ENCODE measurements at regions not wholly inside any gene's neighbourhood (a gene's known extent, or its start where the extent isn't known, plus 50 kb on each side); places are given as distances from the start of the nearest gene placed in this dataset.

DNA sequence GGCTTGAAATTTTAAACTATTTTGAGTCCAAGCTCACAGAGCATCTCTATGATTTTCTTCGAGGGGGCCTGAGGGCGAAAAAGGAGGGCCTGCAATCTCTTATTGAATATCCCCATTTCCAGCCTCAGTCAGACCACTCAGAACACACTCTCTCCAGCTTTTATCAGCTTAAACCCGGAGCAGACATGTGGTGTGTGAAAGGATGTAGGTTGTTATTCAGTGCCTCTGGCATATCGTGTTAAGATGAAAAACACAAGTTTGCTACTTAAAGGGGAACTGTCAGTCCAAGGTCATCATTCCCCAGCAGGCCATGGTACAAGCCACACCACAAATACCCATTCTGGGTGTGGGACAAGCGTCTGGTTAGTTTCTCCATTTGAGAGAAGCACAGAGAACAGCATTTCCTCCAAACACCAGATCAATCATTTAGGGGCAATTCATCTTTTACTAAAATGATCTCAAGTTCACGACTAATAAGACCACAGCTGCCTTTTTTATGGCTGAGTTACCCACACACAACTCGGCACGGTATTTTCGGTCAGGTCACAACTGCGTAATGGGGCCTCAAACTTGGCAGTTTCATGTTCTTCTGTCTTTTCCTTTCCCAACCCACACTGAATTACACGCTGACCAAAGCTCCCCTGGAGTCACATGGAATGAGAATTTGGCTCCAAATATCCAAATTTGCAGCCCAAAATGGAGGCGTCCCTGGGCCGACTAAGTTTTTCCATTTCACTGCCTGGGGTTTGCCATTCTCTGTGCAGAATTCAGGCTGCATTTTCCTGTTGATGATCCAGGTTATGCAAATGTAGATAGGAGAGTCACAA is 188.4 kb downstream of the SEM1 start:
- Histone ChIP-seq H3K4me1 (ENCODE audit: control insufficient read depth in 2 of 3, insufficient read depth in 2 of 3, low read depth in 1 of 3, low read length in 3 of 3) (no peaks in the 10 kb centered on the region), H3K27me3 (ENCODE audit: control insufficient read depth, insufficient read depth, low read length) (no peaks in the 10 kb centered on the region), H3K9me3 (ENCODE audit: control insufficient read depth in 2 of 3, insufficient read depth in 1 of 3, low read length in 3 of 3) (no peaks in the 10 kb centered on the region), H3K9ac (ENCODE audit: low read length in 3 of 3) (no peak overlapping the region), H3K4me3 (ENCODE audit: low read length in 3 of 3) (no peak overlapping the region), H3K27ac (ENCODE audit: low read depth in 2 of 2, low read length in 2 of 2) (no peak overlapping the region), H3K36me3 (ENCODE audit: control insufficient read depth in 2 of 3, insufficient read depth in 3 of 3, low read length in 3 of 3) (no peaks in the 10 kb centered on the region)
- TF ChIP-seq, protein P1, sequence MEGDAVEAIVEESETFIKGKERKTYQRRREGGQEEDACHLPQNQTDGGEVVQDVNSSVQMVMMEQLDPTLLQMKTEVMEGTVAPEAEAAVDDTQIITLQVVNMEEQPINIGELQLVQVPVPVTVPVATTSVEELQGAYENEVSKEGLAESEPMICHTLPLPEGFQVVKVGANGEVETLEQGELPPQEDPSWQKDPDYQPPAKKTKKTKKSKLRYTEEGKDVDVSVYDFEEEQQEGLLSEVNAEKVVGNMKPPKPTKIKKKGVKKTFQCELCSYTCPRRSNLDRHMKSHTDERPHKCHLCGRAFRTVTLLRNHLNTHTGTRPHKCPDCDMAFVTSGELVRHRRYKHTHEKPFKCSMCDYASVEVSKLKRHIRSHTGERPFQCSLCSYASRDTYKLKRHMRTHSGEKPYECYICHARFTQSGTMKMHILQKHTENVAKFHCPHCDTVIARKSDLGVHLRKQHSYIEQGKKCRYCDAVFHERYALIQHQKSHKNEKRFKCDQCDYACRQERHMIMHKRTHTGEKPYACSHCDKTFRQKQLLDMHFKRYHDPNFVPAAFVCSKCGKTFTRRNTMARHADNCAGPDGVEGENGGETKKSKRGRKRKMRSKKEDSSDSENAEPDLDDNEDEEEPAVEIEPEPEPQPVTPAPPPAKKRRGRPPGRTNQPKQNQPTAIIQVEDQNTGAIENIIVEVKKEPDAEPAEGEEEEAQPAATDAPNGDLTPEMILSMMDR (IDR thresholded peaks at IDR 0.05; ENCODE audit: borderline replicate concordance, extremely low read depth, insufficient read depth) = no peak
- DNase-seq (no peak), FAIRE-seq (no peak)
- intact Hi-C loops (cut with DNase I) = no loop called here

DNA sequence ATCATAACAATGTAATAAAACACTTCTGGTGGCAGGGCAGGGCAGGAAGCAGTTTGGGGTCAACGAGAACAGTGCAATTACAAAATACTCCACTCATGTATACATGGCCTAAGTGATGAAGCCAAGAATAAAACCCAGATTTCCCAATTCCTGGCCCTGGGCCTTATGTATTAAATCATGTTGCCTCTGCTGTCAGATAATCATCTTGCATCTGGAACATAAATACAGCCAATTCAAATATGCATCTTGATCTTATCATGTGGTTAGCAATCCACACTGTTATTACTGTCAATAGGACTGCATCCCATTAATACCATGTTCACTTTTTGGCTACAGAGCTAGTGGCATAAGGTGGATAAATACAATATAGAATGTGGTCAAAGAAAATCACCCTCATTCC is 186.5 kb upstream of the SLC25A13 start:
- Histone ChIP-seq H3K36me3 (ENCODE audit: control insufficient read depth in 2 of 3, insufficient read depth in 3 of 3, low read length in 3 of 3) (no peaks in the 10 kb centered on the region), H3K27ac (ENCODE audit: low read depth in 2 of 2, low read length in 2 of 2) (no peak overlapping the region), H3K4me1 (ENCODE audit: control insufficient read depth in 2 of 3, insufficient read depth in 2 of 3, low read depth in 1 of 3, low read length in 3 of 3) (no peaks in the 10 kb centered on the region), H3K9me3 (ENCODE audit: control insufficient read depth in 2 of 3, insufficient read depth in 1 of 3, low read length in 3 of 3) (no peaks in the 10 kb centered on the region), H3K4me3 (ENCODE audit: low read length in 3 of 3) (no peak overlapping the region), H3K9ac (ENCODE audit: low read length in 3 of 3) (no peak overlapping the region), H3K27me3 (ENCODE audit: control insufficient read depth, insufficient read depth, low read length) (no peaks in the 10 kb centered on the region)
- FAIRE-seq (no peak), DNase-seq (no peak)
- intact Hi-C loops (cut with DNase I) = no loop called here
- TF ChIP-seq, protein P1 (IDR thresholded peaks at IDR 0.05; ENCODE audit: borderline replicate concordance, extremely low read depth, insufficient read depth) = no peak

DNA sequence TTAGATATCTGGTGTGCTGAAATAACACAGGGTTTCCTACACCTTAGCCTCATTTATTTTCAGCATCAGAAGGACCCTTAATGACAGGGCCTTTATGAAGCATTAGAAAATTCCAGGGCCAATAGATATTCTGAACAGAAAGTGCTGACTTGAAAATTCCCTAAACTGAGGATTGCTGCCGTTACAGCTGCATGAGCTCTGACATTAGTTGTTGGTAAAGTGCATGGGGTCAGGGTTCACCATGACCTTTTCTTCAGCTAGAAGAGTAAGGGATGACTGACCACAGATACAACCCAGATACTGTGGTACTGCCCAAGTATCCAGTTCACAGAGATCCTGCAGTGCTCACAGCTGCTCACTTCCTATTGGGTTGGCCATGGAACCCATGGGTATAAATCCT is 181.7 kb upstream of the SLC25A13 start:
- DNase-seq (no peak), FAIRE-seq (no peak)
- H3K4me3 ChIP-seq (ENCODE audit: low read length in 3 of 3) = no peak overlapping the region
- H3K36me3 ChIP-seq (ENCODE audit: control insufficient read depth in 2 of 3, insufficient read depth in 3 of 3, low read length in 3 of 3) = no peaks in the 10 kb centered on the region
- TF ChIP-seq, protein P1 (IDR thresholded peaks at IDR 0.05; ENCODE audit: borderline replicate concordance, extremely low read depth, insufficient read depth) = no peak
- no peaks in the 10 kb centered on the region for H3K4me1 ChIP-seq (ENCODE audit: control insufficient read depth in 2 of 3, insufficient read depth in 2 of 3, low read depth in 1 of 3, low read length in 3 of 3)
- H3K9me3 ChIP-seq (ENCODE audit: control insufficient read depth in 2 of 3, insufficient read depth in 1 of 3, low read length in 3 of 3) = no peaks in the 10 kb centered on the region
- H3K9ac ChIP-seq (ENCODE audit: low read length in 3 of 3) = no peak overlapping the region
- intact Hi-C loops (cut with DNase I) = no loop called here
- H3K27me3 ChIP-seq (ENCODE audit: control insufficient read depth, insufficient read depth, low read length) = no peaks in the 10 kb centered on the region
- H3K27ac ChIP-seq (ENCODE audit: low read depth in 2 of 2, low read length in 2 of 2) = no peak overlapping the region
